Adrenal gland (tissue), 5 donors: ENCODE measurements at regions not wholly inside any gene's neighbourhood (a gene's known extent, or its start where the extent isn't known, plus 50 kb on each side); places are given as distances from the start of the nearest gene placed in this dataset.

Experiments used
- CTCF ChIP-seq, 6 experiments: fragments of 450-650 bp in 4 of 6; fragments of 200-600 bp in 2 of 6; sonication (generic) in 1 of 6; IDR thresholded peaks; 1 replicate in 5 of 6; 2 replicates in 1 of 6; pipeline versions ENCODE4 v1.5.1 to v1.8.0; 2016 to 2021; ENCODE audit warnings: antibody characterized with exemption in 6 of 6, mild to moderate bottlenecking in 2 of 6, moderate library complexity in 1 of 6
- POLR2A ChIP-seq, 2 donors: fragments of 450-650 bp; IDR thresholded peaks; one replicate each; pipeline ENCODE4 v1.6.1; 2017; ENCODE audit warnings: antibody characterized with exemption in 2 of 2, mild to moderate bottlenecking in 2 of 2, moderate library complexity in 1 of 2
- donor health status: DM: no; HTN: no; CAD: no.

GRCh38 chr1:94765958-94766357 is 54.2 kb upstream of the SLC44A3 start:
- TF ChIP-seq CTCF (IDR thresholded peaks at IDR 0.05) = no peak
- no peak for TF ChIP-seq POLR2A (IDR thresholded peaks at IDR 0.05)
